ENCODE measurements at regions not wholly inside any gene's neighbourhood (a gene's known extent, or its start where the extent isn't known, plus 50 kb on each side); places are given as distances from the start of the nearest gene placed in this dataset.

GRCh38 chr6:133644892-133645619 lies 243.9 kb upstream of the TCF21 start (continued):
- TF ChIP-seq TP53 (CRISPR knock-in tag; IDR thresholded peaks at IDR 0.05) (no peak), RNF2 (IDR thresholded peaks at IDR 0.05; ENCODE audit: borderline replicate concordance, low read depth) (no peak), FOSB (CRISPR knock-in tag; IDR thresholded peaks at IDR 0.05) (no peak), RAD21 (conservative IDR thresholded peaks at IDR 0.05 in 1 of 2, IDR thresholded peaks at IDR 0.05 in 1 of 2) (peak in 1 of 2 experiments; percentile 1; a peak in 2 of 5 replicates), CBX8 (IDR thresholded peaks at IDR 0.05) (no peak), KDM5A (IDR thresholded peaks at IDR 0.05) (no peak), CTCF (IDR thresholded peaks at IDR 0.05) (no peak), MYC (IDR thresholded peaks at IDR 0.05; ENCODE audit: borderline replicate concordance, low read length) (no peak), MAFK (IDR thresholded peaks at IDR 0.05; ENCODE audit: partially characterized antibody) (peak; percentile 43), JUNB (IDR thresholded peaks at IDR 0.05) (no peak)

DNA sequence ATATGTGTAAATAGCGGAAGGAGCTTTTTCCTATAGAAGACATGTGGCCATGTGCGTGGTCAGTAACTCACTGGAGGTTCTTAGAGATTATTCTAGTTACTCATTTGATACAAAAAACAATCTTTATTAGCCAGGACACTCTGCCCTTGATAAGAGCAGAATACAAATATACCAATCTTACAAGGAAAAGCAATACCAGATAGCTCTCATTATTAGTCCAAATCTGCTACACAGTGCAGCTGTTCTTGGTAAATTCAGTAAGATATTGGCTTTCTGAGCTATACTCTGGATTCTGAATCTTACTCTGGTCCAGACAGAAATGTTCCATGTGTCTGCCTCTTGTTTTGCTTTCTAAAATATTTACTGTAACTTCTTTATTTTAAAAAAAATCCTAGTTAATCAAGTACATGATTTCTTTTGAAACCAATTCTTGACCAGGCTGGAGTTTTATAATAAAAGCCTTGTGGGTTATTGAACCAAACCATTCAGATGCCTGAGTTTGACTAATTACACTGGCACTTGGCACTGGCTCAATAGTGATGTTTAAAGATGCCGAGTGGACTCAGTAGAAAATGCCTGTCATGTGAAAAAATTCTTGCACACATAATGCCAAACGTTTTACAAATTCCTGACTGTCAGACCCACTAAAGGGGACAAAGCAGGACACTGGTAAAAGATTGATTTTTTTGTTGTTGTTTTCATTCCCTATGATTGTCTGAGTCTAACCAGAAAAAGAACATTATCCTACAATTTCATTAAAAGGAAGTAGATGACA lies 242.8 kb upstream of the TCF21 start:
- TF ChIP-seq JUNB (IDR thresholded peaks at IDR 0.05): peak; percentile 36; the same call in 1 of the 2 replicates
- TF ChIP-seq RAD21 (conservative IDR thresholded peaks at IDR 0.05 in 1 of 2, IDR thresholded peaks at IDR 0.05 in 1 of 2): 0 out of 5 replicates have a peak, but pooled peaks of 1 of the 2 experiments have one; percentile 12
- TF ChIP-seq USF2 (IDR thresholded peaks at IDR 0.05): no peak
- TF ChIP-seq BCL3 (IDR thresholded peaks at IDR 0.05): no peak
- no peak for TF ChIP-seq MYC (IDR thresholded peaks at IDR 0.05; ENCODE audit: borderline replicate concordance, low read length)
- peak in 1 of 2 experiments; percentile 62; a peak in 1 of 5 replicates for TF ChIP-seq EP300 (IDR thresholded peaks at IDR 0.05)
- no peak for TF ChIP-seq HDAC2 (IDR thresholded peaks at IDR 0.05)
- TF ChIP-seq CBX2 (IDR thresholded peaks at IDR 0.05; ENCODE audit: borderline replicate concordance, low read depth): no peak
- TF ChIP-seq FOSL2 (IDR thresholded peaks at IDR 0.05): no peak
- peak; percentile 37; the same call in 1 of the 2 replicates for TF ChIP-seq FOSL2 (CRISPR knock-in tag; IDR thresholded peaks at IDR 0.05)
- TF ChIP-seq POLR2AphosphoS2 (conservative IDR thresholded peaks at IDR 0.05; ENCODE audit: low read length): no peak
- peak in 1 of 2 experiments; percentile 69; a peak in 2 of 5 replicates for TF ChIP-seq JUN (IDR thresholded peaks at IDR 0.05)
- no peak for TF ChIP-seq BHLHE40 (IDR thresholded peaks at IDR 0.05; ENCODE audit: low read depth, low read length)
- TF ChIP-seq ZFP36 (IDR thresholded peaks at IDR 0.05; ENCODE audit: borderline replicate concordance, partially characterized antibody): no peak
- peak in 1 of 2 experiments; percentile 35; a peak in 1 of 4 replicates for TF ChIP-seq CEBPB (IDR thresholded peaks at IDR 0.05)
- TF ChIP-seq HOXB13 (CRISPR knock-in tag; IDR thresholded peaks at IDR 0.05; ENCODE audit: low read depth): peak; percentile 17; the same call in 1 of the 2 replicates
- TF ChIP-seq GATA3 (IDR thresholded peaks at IDR 0.05; ENCODE audit: borderline replicate concordance): peak; percentile 86; the same call in 1 of the 2 replicates
- peak overlapping the region; percentile 79 to 89 for H3K27ac ChIP-seq
- ChIA-PET CTCF (interaction anchor here (0.8 to 2.3 kb wide), 4 partner anchors 14 to 271 kb away, joined by 3 to 5 read pairs (median 3); no protein-coding TSS in a partner anchor), POLR2A (interaction anchor here (1.4 kb wide), 1 partner anchor 99 kb away, joined by 10 read pairs; no protein-coding TSS in a partner anchor)
- no peak overlapping the region for H3K4me3 ChIP-seq
- H3K9me3 ChIP-seq: peaks cover 6% of the 10 kb centered on the region; the same call in 1 of the 3 replicates
- H3K4me1 ChIP-seq: peaks cover 32% of the 10 kb centered on the region
- FAIRE-seq (no peak), DNase-seq (ENCODE audit: low read depth in 1 of 2, low spot score in 1 of 2) (peak in 1 of 2 experiments; percentile 55), ATAC-seq (peak in 1 of 2 experiments; percentile 73; a peak in 3 of 6 replicates)
- H3K4me2 ChIP-seq: peak overlapping the region; percentile 61
- 19% methylated on average over 4 of the region's 4 CpGs for WGBS (ENCODE audit: missing lambda C conversion rate)

All from A549 (cell line).